Karpas-422 (cell line): ENCODE measurements at regions not wholly inside any gene's neighbourhood (a gene's known extent, or its start where the extent isn't known, plus 50 kb on each side); places are given as distances from the start of the nearest gene placed in this dataset.

Source experiments
- DNase-seq: peaks from one replicate; pipeline ENCODE4 v3.0.0-alpha.2; 2015
- H2AFZ ChIP-seq: fragments of 200-600 bp; sonication (generic); 2 replicates; pipeline ENCODE4 v1.6.1; 2014; ENCODE audit warnings: antibody characterized with exemption, low read length, mixed read lengths
- H3K27ac ChIP-seq: fragments of 200-600 bp; sonication (generic); 2 replicates; pipeline ENCODE4 v1.5.1; 2014; ENCODE audit warnings: mild to moderate bottlenecking, low read length, moderate library complexity
- H3K27me3 ChIP-seq: fragments of 200-600 bp; sonication (generic); 2 replicates; pipeline ENCODE4 v1.6.1; 2014; ENCODE audit warnings: low read length, mixed read lengths
- H3K36me3 ChIP-seq: fragments of 200-600 bp; sonication (generic); 2 replicates; pipeline ENCODE4 v1.6.1; 2014; ENCODE audit warnings: low read length, mixed read lengths; ENCODE audit not compliant: insufficient read depth
- H3K4me1 ChIP-seq: fragments of 200-600 bp; sonication (generic); 2 replicates; pipeline ENCODE4 v1.6.1; 2014; ENCODE audit warnings: mild to moderate bottlenecking, low read length, mixed read lengths
- H3K4me2 ChIP-seq: fragments of 200-600 bp; sonication (generic); 2 replicates; pipeline ENCODE4 v1.6.1; 2014; ENCODE audit warnings: low read length, low read depth, mild to moderate bottlenecking; ENCODE audit not compliant: poor library complexity, severe bottlenecking
- H3K4me3 ChIP-seq: fragments of 200-600 bp; sonication (generic); 2 replicates; pipeline ENCODE4 v1.5.1; 2014; ENCODE audit warnings: mild to moderate bottlenecking, antibody characterized with exemption, low read length, mixed read lengths
- H3K79me2 ChIP-seq: fragments of 200-600 bp; sonication (generic); 2 replicates; pipeline ENCODE4 v1.6.1; 2014; ENCODE audit warnings: mild to moderate bottlenecking, low read length, mixed read lengths
- H3K9ac ChIP-seq: fragments of 200-600 bp; sonication (generic); 2 replicates; pipeline ENCODE4 v1.6.0; 2014; ENCODE audit warnings: low read length
- H3K9me2 ChIP-seq: fragments of 200-600 bp; sonication (generic), shearing (Covaris generic); replicated peaks from 2 replicates; pipeline ENCODE4 v1.6.0; 2014; ENCODE audit warnings: mild to moderate bottlenecking, low read length, moderate library complexity; ENCODE audit not compliant: insufficient read depth
- H3K9me3 ChIP-seq: fragments of 300-700, 200-600 bp; sonication (generic); 2 replicates; pipeline ENCODE4 v1.6.1; 2014; ENCODE audit warnings: low read length, mixed read lengths
- H4K20me1 ChIP-seq: fragments of 200-600 bp; sonication (generic); 2 replicates; pipeline ENCODE4 v1.6.1; 2014; ENCODE audit warnings: mild to moderate bottlenecking, antibody characterized with exemption, low read length, low read depth; ENCODE audit not compliant: insufficient read depth

DNA sequence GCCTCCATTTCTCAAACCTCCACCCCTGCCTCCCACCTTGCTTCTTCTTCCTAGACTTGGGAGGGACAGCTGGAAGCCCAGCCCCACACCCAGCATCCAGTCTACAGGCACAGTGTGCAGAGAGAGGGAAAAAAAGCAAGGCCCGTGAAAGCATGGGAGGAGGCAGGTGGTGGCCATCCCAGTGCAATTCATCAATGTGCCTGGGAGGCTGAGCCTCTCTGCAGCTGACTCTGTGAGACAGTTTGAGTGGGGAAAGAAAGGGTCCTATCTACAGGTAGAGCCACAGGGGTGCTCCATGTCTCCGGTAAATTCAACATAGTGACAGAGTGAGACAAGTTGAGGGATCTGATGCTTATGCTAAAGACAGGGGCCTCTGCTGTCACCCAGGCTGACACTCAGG is 340.6 kb downstream of the DYSF start:
- Histone ChIP-seq H3K4me1 (no peaks in the 10 kb centered on the region), H3K9me3 (no peaks in the 10 kb centered on the region), H3K9ac (no peak overlapping the region), H3K27ac (no peak overlapping the region), H3K27me3 (no peaks in the 10 kb centered on the region), H3K4me2 (no peak overlapping the region), H3K4me3 (no peak overlapping the region), H3K9me2 (no peaks in the 10 kb centered on the region), H3K79me2 (no peaks in the 10 kb centered on the region), H3K36me3 (no peaks in the 10 kb centered on the region), H2AFZ (no peak overlapping the region), H4K20me1 (no peaks in the 10 kb centered on the region)
- no peak for DNase-seq

DNA sequence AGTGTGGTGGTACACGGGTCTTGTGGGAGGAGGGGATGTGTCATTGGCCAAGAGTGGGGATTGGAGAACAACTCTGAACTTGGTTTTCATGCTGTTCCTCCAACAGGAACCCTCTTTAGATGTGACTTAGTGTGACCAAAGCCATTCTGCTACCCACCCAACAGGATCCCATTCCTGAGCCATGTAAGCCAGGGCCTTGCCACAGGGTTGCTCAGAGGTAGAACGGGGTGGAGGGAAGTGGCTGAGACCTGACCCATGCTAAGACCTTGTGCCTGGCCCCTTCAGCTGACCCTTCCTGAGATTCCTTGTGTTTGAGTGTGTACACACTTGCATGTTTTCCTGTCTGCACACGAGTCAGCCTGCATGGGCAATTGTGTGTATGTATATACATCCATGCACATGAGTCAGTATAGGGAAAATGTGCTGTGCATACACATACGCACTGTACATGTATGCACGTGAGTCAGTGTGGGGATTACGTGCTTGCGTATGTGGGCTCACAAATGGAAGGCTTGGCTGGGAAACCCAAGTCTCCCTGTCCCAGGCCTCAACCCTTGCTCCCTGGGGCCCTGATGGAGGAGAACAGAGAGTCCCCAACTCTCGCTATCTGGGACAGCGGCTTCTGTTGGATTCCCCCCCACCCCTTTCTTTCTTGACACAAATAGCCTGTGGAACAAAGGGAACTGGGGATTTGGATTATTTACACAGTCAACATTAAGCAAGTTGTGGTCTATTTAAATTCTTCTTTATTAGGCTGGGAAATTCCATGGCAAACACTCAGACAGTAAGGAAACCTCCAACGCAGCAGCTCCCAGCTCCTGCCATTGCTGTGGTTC is 339.8 kb downstream of the DYSF start:
- Histone ChIP-seq H3K9me2 (no peaks in the 10 kb centered on the region), H3K4me2 (no peak overlapping the region), H3K36me3 (no peaks in the 10 kb centered on the region), H4K20me1 (no peaks in the 10 kb centered on the region), H3K9ac (no peak overlapping the region), H3K27ac (no peak overlapping the region), H3K79me2 (no peaks in the 10 kb centered on the region), H3K9me3 (no peaks in the 10 kb centered on the region), H2AFZ (no peak overlapping the region), H3K4me3 (no peak overlapping the region), H3K27me3 (no peaks in the 10 kb centered on the region), H3K4me1 (no peaks in the 10 kb centered on the region)
- no peak for DNase-seq

DNA sequence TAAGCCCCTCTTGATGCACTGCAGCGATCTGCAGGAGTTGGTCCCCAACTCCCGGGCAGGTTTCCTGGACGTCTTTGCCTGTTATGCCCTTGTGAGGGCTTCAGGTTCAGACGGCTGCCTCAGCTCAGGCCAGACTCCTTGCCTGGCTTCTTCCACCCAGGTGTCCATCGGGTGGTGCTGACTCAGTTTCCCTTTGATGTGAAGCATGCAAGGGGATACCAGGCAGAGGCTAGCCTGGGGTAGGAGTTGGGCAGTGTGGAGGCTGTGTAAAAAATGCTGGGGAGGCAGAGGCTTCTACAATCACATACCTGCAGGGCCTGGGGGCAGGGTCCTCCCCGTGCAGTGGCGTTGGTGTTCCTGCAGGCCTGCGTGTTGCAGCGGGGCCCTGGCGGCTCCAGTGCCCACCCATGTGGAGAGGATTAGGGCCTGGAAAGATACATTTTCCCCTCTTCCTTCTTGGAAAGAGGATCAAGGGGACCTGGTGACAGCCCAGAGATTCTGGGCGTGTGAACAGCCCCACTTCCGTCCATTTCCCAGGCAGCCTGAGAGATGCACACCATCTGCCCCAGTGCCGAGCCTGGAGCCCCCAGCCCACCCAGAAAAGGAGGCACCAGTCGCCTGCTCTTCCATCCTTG is 338.3 kb downstream of the DYSF start:
- no peak overlapping the region for H2AFZ ChIP-seq
- H3K4me2 ChIP-seq: no peak overlapping the region
- no peaks in the 10 kb centered on the region for H3K79me2 ChIP-seq
- no peak overlapping the region for H3K27ac ChIP-seq
- no peak overlapping the region for H3K9ac ChIP-seq
- no peaks in the 10 kb centered on the region for H3K36me3 ChIP-seq
- no peak for DNase-seq
- H3K4me1 ChIP-seq: no peaks in the 10 kb centered on the region
- H3K27me3 ChIP-seq: no peaks in the 10 kb centered on the region
- H3K9me2 ChIP-seq: no peaks in the 10 kb centered on the region
- H3K4me3 ChIP-seq: no peak overlapping the region
- no peaks in the 10 kb centered on the region for H3K9me3 ChIP-seq
- H4K20me1 ChIP-seq: no peaks in the 10 kb centered on the region

DNA sequence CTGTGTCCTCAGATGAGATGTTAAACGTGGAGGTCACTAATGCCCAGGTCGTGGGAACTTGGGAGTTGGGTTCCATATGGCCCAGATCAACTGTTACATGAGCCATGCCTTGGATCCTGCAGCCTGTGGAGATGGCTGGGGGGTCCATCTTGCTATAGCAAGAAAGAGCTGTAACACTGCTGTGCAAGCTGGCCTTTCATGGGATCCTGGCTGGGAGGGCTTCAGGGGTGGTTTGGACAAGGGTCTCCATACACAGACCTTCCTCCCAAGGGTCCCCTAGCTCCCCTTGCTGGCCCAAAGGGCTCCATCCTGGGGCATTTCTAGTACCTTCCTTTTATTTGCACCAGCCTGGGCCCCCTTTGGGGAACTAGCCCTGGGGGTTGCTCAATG is 337.7 kb downstream of the DYSF start:
- H3K9ac ChIP-seq: no peak overlapping the region
- H3K9me3 ChIP-seq: no peaks in the 10 kb centered on the region
- H4K20me1 ChIP-seq: no peaks in the 10 kb centered on the region
- H2AFZ ChIP-seq: no peak overlapping the region
- H3K4me1 ChIP-seq: no peaks in the 10 kb centered on the region
- H3K4me3 ChIP-seq: no peak overlapping the region
- no peak overlapping the region for H3K27ac ChIP-seq
- H3K4me2 ChIP-seq: no peak overlapping the region
- no peaks in the 10 kb centered on the region for H3K27me3 ChIP-seq
- H3K79me2 ChIP-seq: no peaks in the 10 kb centered on the region
- H3K9me2 ChIP-seq: no peaks in the 10 kb centered on the region
- no peaks in the 10 kb centered on the region for H3K36me3 ChIP-seq
- no peak for DNase-seq

DNA sequence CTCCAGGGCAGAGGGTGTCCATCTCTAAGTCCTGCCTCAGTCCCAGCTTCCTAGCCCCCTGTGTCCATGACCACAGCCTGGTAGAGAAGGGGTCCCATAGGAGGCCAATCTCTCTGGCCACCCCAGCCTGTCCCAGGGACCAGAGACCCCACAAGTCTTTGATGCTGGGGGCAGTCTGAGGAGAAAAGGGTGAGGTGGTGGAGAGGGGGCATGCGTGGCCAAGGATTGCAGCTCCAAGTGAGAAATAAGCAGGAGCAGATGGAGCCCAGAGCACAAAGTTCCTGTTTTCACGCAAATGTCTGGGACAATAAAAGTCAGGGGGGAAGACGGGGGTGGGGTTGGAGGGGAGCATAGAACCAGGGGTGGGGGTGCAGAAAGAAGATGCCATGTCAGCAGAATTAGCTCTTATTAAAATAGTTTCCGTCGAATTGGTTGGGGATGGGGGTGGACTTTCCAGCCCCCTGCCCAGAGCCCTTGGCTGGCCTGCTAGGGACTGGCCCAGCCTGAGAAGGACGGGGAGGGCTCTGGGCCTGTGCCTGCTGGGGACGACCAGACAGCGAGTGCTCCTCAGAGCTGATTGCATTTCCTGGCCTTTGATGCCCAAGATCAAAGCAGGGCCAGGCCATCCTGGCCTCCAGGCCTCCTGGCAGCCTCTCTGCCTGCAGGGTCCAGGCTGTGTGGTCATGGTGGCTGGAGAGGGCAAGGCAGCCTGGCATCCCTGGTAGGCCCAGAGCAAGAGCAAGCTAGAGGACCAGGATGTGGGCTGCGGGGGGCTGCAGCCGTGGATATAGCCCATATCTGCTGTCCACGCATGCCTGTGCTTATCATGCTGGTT is 337.1 kb downstream of the DYSF start:
- Histone ChIP-seq H3K4me2 (no peak overlapping the region), H3K9ac (no peak overlapping the region), H4K20me1 (no peaks in the 10 kb centered on the region), H3K4me3 (no peak overlapping the region), H3K9me3 (no peaks in the 10 kb centered on the region), H3K79me2 (no peaks in the 10 kb centered on the region), H3K36me3 (no peaks in the 10 kb centered on the region), H3K27me3 (no peaks in the 10 kb centered on the region), H2AFZ (no peak overlapping the region), H3K9me2 (no peaks in the 10 kb centered on the region), H3K27ac (no peak overlapping the region), H3K4me1 (no peaks in the 10 kb centered on the region)
- no peak for DNase-seq

DNA sequence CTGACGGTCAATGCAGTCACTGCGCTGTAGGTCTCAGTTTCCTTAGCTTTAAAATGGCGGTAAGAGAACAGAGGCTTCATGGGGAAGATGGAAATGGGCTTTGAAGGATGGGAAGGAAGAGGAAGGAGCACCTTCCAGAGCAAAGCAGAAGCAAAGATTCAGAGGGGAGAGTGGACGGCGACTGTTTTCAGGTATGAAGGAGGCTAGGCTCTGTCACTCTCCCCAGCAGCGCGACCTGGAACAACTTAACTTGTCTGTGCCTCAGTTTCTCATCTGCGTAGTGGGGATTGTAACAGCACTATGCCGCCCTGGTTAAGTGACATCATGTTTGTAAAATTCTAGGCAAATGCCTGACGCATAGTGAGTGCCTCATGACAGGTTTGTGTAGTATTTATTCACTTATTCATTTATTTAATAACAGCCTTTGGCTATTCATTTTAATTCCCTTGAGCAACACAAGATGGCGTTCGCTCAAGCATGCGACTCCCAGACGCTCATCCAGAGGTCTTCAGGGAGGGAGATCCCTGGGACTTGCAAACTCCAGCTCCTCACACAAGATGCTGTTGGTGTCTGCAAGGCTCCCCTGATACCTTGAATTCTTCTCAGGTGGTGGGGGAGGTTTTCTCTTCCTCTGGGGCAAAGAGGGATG is 336.3 kb downstream of the DYSF start:
- Histone ChIP-seq H3K9ac (no peak overlapping the region), H3K4me1 (no peaks in the 10 kb centered on the region), H3K9me3 (no peaks in the 10 kb centered on the region), H3K4me2 (no peak overlapping the region), H3K4me3 (no peak overlapping the region), H2AFZ (no peak overlapping the region), H3K79me2 (no peaks in the 10 kb centered on the region), H3K36me3 (no peaks in the 10 kb centered on the region), H3K27me3 (no peaks in the 10 kb centered on the region), H3K9me2 (no peaks in the 10 kb centered on the region), H3K27ac (no peak overlapping the region), H4K20me1 (no peaks in the 10 kb centered on the region)
- no peak for DNase-seq

DNA sequence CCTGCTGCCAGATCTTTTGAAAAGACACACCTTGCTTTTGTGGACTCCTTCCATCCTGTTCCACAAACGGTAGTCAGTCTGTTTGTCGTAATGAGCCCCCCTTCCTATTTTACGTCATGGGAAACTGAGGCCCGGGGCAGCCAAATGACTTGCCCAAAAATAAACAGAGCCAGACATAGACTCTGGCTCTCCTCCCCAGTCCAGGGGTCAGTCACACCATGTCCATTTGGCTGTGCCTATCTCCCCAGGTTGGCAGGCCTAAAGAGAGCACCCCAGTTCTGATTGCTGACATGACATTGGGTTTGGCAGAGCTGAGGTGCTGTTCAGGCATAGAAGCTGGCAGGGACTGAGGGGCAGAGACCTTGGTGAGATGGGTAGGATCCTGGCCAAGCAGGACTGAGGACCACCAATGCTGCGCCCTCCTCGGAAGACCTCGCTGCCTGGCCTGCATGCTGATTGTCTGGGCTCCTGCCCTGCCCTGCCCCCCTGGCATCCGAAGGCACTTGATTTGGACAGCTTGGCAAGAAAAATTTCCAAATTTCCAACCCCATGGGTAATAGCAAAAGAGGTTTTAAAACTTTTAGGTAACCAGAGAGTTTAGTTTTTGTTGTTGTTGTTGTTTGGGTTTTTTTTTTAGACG is 335.4 kb downstream of the DYSF start:
- Histone ChIP-seq H3K4me2 (no peak overlapping the region), H3K79me2 (no peaks in the 10 kb centered on the region), H3K36me3 (no peaks in the 10 kb centered on the region), H3K27ac (no peak overlapping the region), H4K20me1 (no peaks in the 10 kb centered on the region), H3K4me1 (no peaks in the 10 kb centered on the region), H2AFZ (no peak overlapping the region), H3K27me3 (no peaks in the 10 kb centered on the region), H3K4me3 (no peak overlapping the region), H3K9me3 (no peaks in the 10 kb centered on the region), H3K9ac (no peak overlapping the region), H3K9me2 (no peaks in the 10 kb centered on the region)
- no peak for DNase-seq
